HG03060 (cell line): ENCODE measurements at regions not wholly inside any gene's neighbourhood (a gene's known extent, or its start where the extent isn't known, plus 50 kb on each side); places are given as distances from the start of the nearest gene placed in this dataset.

Experiments used
- ATAC-seq: cut with Tn5 transposase; IDR thresholded peaks from one replicate; pipeline ENCODE4 v1.9.1; 2021; ENCODE audit warnings: low read depth, moderate number of reproducible peaks; ENCODE audit not compliant: unreplicated experiment

- no peak for ATAC-seq
Observed at GRCh38 chr7:18198868-18199267, 171.2 kb upstream of the PRPS1L1 start.

GRCh38 chr7:18200266-18200665 is 172.6 kb upstream of the PRPS1L1 start:
- no peak for ATAC-seq

GRCh38 chr7:18200855-18201254 is 173.2 kb upstream of the PRPS1L1 start:
- no peak for ATAC-seq

- no peak for ATAC-seq
Observed at GRCh38 chr7:18201350-18201749, 173.7 kb upstream of the PRPS1L1 start.

GRCh38 chr7:18202315-18203045 is 174.8 kb upstream of the PRPS1L1 start:
- no peak for ATAC-seq

GRCh38 chr7:18206331-18206730 is 178.7 kb upstream of the PRPS1L1 start:
- no peak for ATAC-seq

- ATAC-seq = no peak
Observed at GRCh38 chr7:18208921-18209320, 181.3 kb upstream of the PRPS1L1 start.

GRCh38 chr7:18210377-18210776 is 182.7 kb upstream of the PRPS1L1 start:
- ATAC-seq = no peak

- no peak for ATAC-seq
Observed at GRCh38 chr7:18210788-18211187, 183.1 kb upstream of the PRPS1L1 start.

GRCh38 chr7:18212308-18212707 is 184.7 kb upstream of the PRPS1L1 start:
- ATAC-seq = no peak

GRCh38 chr7:18212758-18213157 is 185.1 kb upstream of the PRPS1L1 start:
- no peak for ATAC-seq

GRCh38 chr7:18213652-18214051 is 186.0 kb upstream of the PRPS1L1 start:
- no peak for ATAC-seq

- no peak for ATAC-seq
Observed at GRCh38 chr7:18216270-18216669, 188.6 kb upstream of the PRPS1L1 start.

GRCh38 chr7:18221377-18222293 is 194.0 kb upstream of the PRPS1L1 start:
- no peak for ATAC-seq

GRCh38 chr7:18222636-18223035 is 195.0 kb upstream of the PRPS1L1 start:
- no peak for ATAC-seq

GRCh38 chr7:18224138-18224537 is 196.5 kb upstream of the PRPS1L1 start:
- ATAC-seq = no peak

- no peak for ATAC-seq
Observed at GRCh38 chr7:18225067-18225466, 197.4 kb upstream of the PRPS1L1 start.

GRCh38 chr7:18226598-18226997 is 199.0 kb upstream of the PRPS1L1 start:
- ATAC-seq = no peak

- ATAC-seq = no peak
Observed at GRCh38 chr7:18228686-18229085, 201.0 kb upstream of the PRPS1L1 start.

- no peak for ATAC-seq
Observed at GRCh38 chr7:18230271-18230670, 202.6 kb upstream of the PRPS1L1 start.

GRCh38 chr7:18231854-18232253 is 204.2 kb upstream of the PRPS1L1 start:
- ATAC-seq = no peak

GRCh38 chr7:18234519-18234918 is 206.9 kb upstream of the PRPS1L1 start:
- ATAC-seq = no peak
